ENCODE measurements at regions not wholly inside any gene's neighbourhood (a gene's known extent, or its start where the extent isn't known, plus 50 kb on each side); places are given as distances from the start of the nearest gene placed in this dataset.
A peak's percentile ranks its signal among the peaks of the same experiment; 100 is the strongest.

DNA sequence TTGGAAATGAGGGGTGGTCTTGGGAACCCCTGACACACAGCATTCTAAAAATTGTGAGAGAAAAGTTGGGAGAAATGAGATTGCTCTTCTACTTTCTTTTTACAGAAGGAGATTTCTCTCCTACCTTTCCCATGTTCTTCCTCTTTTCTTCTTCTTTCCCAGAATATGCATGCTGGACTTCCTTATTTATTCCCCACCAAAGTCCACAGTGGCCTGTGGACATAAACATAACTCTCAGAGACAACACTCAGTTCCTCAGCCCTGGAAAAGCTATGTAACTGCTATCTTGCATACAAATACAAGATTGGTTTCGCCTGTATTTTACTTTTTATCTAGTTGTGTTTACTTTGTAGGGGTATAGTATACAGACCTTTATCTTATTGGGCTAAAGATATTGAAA lies 54.6 kb upstream of the C1GALT1 start:
- Mint-ChIP-seq H3K27me3 (peaks cover 3 to 6% of the 10 kb centered on the region in 2 donors), H3K9me3 (no peaks in the 10 kb centered on the region), H3K4me3 (no peak overlapping the region), H3K4me1 (peaks cover 0 to 5% (median 0%) of the 10 kb centered on the region in 3 donors), H3K36me3 (no peaks in the 10 kb centered on the region), H3K27ac (no peak overlapping the region)
- CTCF ChIA-PET: no interaction called here
- POLR2A ChIA-PET: no interaction called here
- Histone ChIP-seq H3K4me1 (ENCODE audit: insufficient read depth, low read length) (no peaks in the 10 kb centered on the region), H3K9me3 (ENCODE audit: low read length) (no peaks in the 10 kb centered on the region), H3K27ac (ENCODE audit: low read depth, low read length) (no peak overlapping the region), H3K27me3 (ENCODE audit: insufficient read depth, low read length, poor library complexity, severe bottlenecking) (no peaks in the 10 kb centered on the region), H3K4me3 (ENCODE audit: low read length) (no peak overlapping the region), H3K36me3 (ENCODE audit: insufficient read depth, low read length) (no peaks in the 10 kb centered on the region)
- DNase-seq: no peak

DNA sequence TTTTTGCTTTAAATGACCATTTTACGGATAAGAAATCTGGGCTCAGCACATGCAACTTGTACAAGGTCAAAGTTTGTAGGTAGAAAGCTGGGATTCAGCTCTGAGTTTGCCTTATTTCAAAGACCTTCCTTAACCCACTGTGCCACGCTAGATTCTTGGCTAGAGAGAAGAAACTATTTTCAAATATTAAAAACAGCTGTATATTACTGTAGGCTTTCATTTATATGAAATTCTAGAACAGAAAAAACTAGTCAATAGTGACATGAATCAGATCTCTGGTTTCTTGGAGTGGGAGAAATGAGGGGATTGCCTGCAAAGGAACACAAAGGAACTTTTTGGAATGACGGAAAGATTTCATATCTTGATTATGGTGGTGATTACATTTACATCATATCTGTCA lies 53.0 kb upstream of the C1GALT1 start:
- H3K4me3 Mint-ChIP-seq: no peak overlapping the region
- Histone ChIP-seq H3K4me3 (ENCODE audit: low read length) (no peak overlapping the region), H3K9me3 (ENCODE audit: low read length) (no peaks in the 10 kb centered on the region), H3K36me3 (ENCODE audit: insufficient read depth, low read length) (no peaks in the 10 kb centered on the region), H3K27me3 (ENCODE audit: insufficient read depth, low read length, poor library complexity, severe bottlenecking) (no peaks in the 10 kb centered on the region), H3K4me1 (ENCODE audit: insufficient read depth, low read length) (no peaks in the 10 kb centered on the region), H3K27ac (ENCODE audit: low read depth, low read length) (no peak overlapping the region)
- peaks cover under 1 to 5% of the 10 kb centered on the region in 2 donors for H3K27me3 Mint-ChIP-seq
- ChIA-PET POLR2A (no interaction called here), CTCF (interaction anchor here (0.9 to 1.2 kb wide), 2 partner anchors 14 to 53 kb away, joined by 3 read pairs; partner anchors contain the start of gene C1GALT1)
- H3K4me1 Mint-ChIP-seq: peaks cover 0 to 5% (median 0%) of the 10 kb centered on the region in 3 donors
- no peak overlapping the region for H3K27ac Mint-ChIP-seq
- no peak for DNase-seq
- no peaks in the 10 kb centered on the region for H3K9me3 Mint-ChIP-seq
- no peaks in the 10 kb centered on the region for H3K36me3 Mint-ChIP-seq

GRCh38 chr7:7131273-7131672 lies 51.1 kb upstream of the C1GALT1 start:
- Histone ChIP-seq H3K4me1 (ENCODE audit: insufficient read depth, low read length) (no peaks in the 10 kb centered on the region), H3K27ac (ENCODE audit: low read depth, low read length) (no peak overlapping the region), H3K27me3 (ENCODE audit: insufficient read depth, low read length, poor library complexity, severe bottlenecking) (no peaks in the 10 kb centered on the region), H3K9me3 (ENCODE audit: low read length) (no peaks in the 10 kb centered on the region), H3K4me3 (ENCODE audit: low read length) (no peak overlapping the region), H3K36me3 (ENCODE audit: insufficient read depth, low read length) (no peaks in the 10 kb centered on the region)
- ChIA-PET CTCF (no interaction called here), POLR2A (no interaction called here)
- Mint-ChIP-seq H3K4me1 (peaks cover 5 to 12% (median 6%) of the 10 kb centered on the region in 3 donors), H3K36me3 (no peaks in the 10 kb centered on the region), H3K4me3 (no peak overlapping the region), H3K27me3 (peaks cover 0 to 4% of the 10 kb centered on the region in 2 donors), H3K9me3 (peaks cover 0 to 2% (median 0%) of the 10 kb centered on the region in 5 donors), H3K27ac (peak overlapping the region in 1 of 8 donors; percentile 65)
- DNase-seq: no peak
